Jurkat, Clone E6-1 (cell line): ENCODE measurements at regions not wholly inside any gene's neighbourhood (a gene's known extent, or its start where the extent isn't known, plus 50 kb on each side); places are given as distances from the start of the nearest gene placed in this dataset.
A peak's percentile ranks its signal among the peaks of the same experiment; 100 is the strongest.

Experiments used
- DNase-seq: peaks from one replicate; pipeline ENCODE4 v3.0.0-alpha.2; 2011; ENCODE audit warnings: low read depth, low spot score
- H3K4me3 ChIP-seq: 2 replicates; pipeline ENCODE4 v1.5.1; 2011; ENCODE audit warnings: mild to moderate bottlenecking, low read length, control low read depth, moderate library complexity

DNA sequence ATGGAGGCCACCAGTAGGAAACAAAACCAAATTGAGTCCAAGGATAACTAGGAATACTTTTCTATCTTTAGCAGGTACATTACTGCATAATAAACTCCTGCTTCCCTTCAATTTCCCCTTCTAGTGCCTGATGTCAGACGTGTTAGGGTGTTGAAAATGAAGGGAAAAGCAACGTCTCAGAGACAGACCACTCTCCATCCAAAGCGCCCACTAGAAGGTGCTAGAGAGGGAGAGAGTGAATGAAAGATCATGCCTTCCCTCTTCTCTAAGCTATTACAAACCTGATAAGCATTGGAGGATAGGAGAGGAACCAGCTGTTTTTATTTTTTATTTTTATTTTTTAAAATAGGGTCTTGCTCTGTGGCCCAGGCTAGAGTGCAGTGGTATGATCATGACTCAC is 64.1 kb downstream of the ZNF641 start:
- no peak for DNase-seq

GRCh38 chr12:48285751-48286650 is 64.7 kb downstream of the ZNF641 start:
- peak; percentile 24 for DNase-seq
- no peak overlapping the region for H3K4me3 ChIP-seq

More for the DNA sequence above, 64.1 kb downstream of the ZNF641 start:
- no peak overlapping the region for H3K4me3 ChIP-seq

- no peak for DNase-seq
- H3K4me3 ChIP-seq: no peak overlapping the region
These were observed 68.9 kb downstream of the ZNF641 start for GRCh38 chr12:48281811-48282210.

- no peak for DNase-seq
- H3K4me3 ChIP-seq: no peak overlapping the region
These were observed 70.1 kb downstream of the ZNF641 start for GRCh38 chr12:48280572-48280971.

- no peak overlapping the region for H3K4me3 ChIP-seq
- no peak for DNase-seq
These were observed 71.1 kb downstream of the ZNF641 start for GRCh38 chr12:48279601-48280000.

DNA sequence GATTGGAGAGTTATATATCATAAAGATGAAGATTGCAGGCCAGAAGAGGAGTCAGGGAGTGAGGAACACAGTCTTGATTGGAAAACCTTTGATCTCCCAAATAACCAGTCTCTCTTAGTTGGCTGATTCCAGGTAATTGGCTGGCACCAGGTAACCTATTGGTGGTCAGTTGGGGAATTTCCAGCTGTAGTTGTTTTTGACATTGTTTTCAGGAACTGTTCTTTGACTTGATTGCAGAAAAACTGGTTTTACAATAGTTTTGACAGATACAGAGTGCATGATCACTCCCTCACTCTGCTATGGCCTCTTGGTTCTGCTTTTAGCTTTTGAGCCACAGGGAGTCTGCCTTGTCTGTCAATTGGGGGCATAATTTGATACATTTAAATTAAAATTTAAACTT is 71.6 kb downstream of the ZNF641 start:
- DNase-seq: no peak
- H3K4me3 ChIP-seq: no peak overlapping the region

- no peak overlapping the region for H3K4me3 ChIP-seq
- DNase-seq: no peak
These were observed 73.5 kb upstream of the OR10AD1 start for GRCh38 chr12:48276621-48277020.

GRCh38 chr12:48266826-48267225 is 63.7 kb upstream of the OR10AD1 start:
- H3K4me3 ChIP-seq: no peak overlapping the region
- no peak for DNase-seq

DNA sequence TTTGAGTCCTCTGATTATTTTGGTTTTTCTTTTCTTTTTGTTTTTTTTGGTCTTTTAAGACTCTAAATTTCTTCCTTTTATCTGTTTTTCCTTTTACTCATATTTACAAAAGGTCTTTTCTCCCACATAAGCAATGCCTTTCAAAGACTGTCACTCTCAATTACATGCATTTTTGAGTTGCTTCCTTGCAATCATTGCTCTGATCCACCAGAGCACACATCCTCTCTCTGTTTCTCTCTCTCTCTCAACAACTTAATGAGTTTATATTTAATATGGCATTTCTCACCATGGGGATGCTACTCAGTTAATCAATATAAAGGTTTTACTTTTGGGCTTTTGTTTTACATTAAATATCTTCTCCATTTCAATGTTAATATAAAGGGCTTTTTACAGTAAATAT is 62.7 kb upstream of the OR10AD1 start:
- no peak overlapping the region for H3K4me3 ChIP-seq
- no peak for DNase-seq

DNA sequence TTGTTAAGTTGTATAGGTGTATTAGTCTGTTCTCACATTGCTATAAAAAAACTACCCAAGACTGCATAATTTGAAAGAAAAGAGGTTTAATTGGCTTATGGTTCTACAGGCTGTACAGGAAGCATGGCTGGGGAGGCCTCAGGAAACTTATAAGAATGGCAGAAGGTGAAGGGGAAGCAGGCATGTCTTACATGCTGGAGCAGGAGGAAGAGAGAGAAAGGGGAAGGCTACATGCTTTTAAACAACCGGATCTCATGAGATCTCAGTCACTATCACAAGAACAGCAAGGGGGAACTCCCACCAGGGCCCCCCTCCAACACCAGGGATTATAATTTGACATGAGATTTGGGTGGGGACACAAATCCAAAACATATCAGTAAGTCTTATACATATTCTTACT is 60.5 kb upstream of the OR10AD1 start:
- no peak for DNase-seq
- H3K4me3 ChIP-seq: no peak overlapping the region

- no peak overlapping the region for H3K4me3 ChIP-seq
- no peak for DNase-seq
These were observed 58.7 kb upstream of the OR10AD1 start for GRCh38 chr12:48261773-48262172.
